K562 (cell line): ENCODE measurements at regions not wholly inside any gene's neighbourhood (a gene's known extent, or its start where the extent isn't known, plus 50 kb on each side); places are given as distances from the start of the nearest gene placed in this dataset.

Experiments
- ATAC-seq: fragments of 200-7000 bp; cut with Tn5 transposase; 3 replicates; pipeline ENCODE4 v1.9.1; 2020; ENCODE audit warnings: moderate library complexity
- BruUV-seq: library from RNA; stranded (reverse); fragments of 400-500 nt; replicated peaks from 2 replicates; lab custom pipeline; 2021; lab: Mats Ljungman, UMichigan
- CTCF ChIA-PET: fragments of 300-600 bp; formaldehyde crosslinking; extraction: SDS; loops from one replicate; lab custom pipeline; 2021; ENCODE audit warnings: low intra/inter-chr PET ratio; lab: Yijun Ruan, JAX
- POLR2A ChIA-PET: fragments of 300-600, 350-650 bp; sonication (Branson Sonifier 250); formaldehyde crosslinking; extraction: SDS; loops from one replicate; lab custom pipeline; 2021; ENCODE audit warnings: antibody characterized with exemption, inconsistent platforms; lab: Yijun Ruan, JAX
- DNase-seq, 4 experiments: peaks; one replicate each; pipeline versions ENCODE4 v3.0.0 to v3.0.0-alpha.2; 2011 to 2018; ENCODE audit warnings: low spot score in 3 of 4, mixed read lengths in 3 of 4; ENCODE audit errors: extremely low read depth in 1 of 4
- FAIRE-seq: peaks from 2 replicates; lab custom pipeline; 2011; peaks lifted over from hg19 to GRCh38; lab: Jason Lieb, UNC
- H2AFZ ChIP-seq: 2 replicates; pipeline ENCODE4 v1.6.0; 2011; ENCODE audit warnings: low read depth, low read length, control low read depth, inconsistent platforms
- H3K27ac ChIP-seq: fragments of 200-600 bp; 3 replicates; pipeline ENCODE4 v1.8.0; 2011; ENCODE audit warnings: low read depth, mild to moderate bottlenecking, control low read depth, inconsistent platforms, low read length, moderate library complexity, mixed read lengths; ENCODE audit errors: extremely low read depth
- H3K27me3 ChIP-seq, 2 experiments: fragments of 300-600 bp in 1 of 2; 2 replicates in 1 of 2; 3 replicates in 1 of 2; pipeline versions ENCODE4 v1.6.0 to v1.8.0; 2011; ENCODE audit warnings: inconsistent platforms in 2 of 2, low read length in 2 of 2, mild to moderate bottlenecking in 1 of 2, mixed read lengths in 1 of 2, moderate library complexity in 1 of 2; ENCODE audit not compliant: control insufficient read depth in 2 of 2, insufficient read depth in 2 of 2
- H3K36me3 ChIP-seq: fragments of 300-600 bp; 3 replicates; pipeline ENCODE4 v1.8.0; 2011; ENCODE audit warnings: mild to moderate bottlenecking, low read length, inconsistent platforms; ENCODE audit not compliant: control insufficient read depth, insufficient read depth
- H3K4me1 ChIP-seq, 2 experiments: fragments of 200-600 bp in 1 of 2; replicated peaks in 1 of 2; 2 replicates in 1 of 2; 3 replicates in 1 of 2; pipeline versions ENCODE4 v1.5.1 to v1.8.0; 2011; ENCODE audit warnings: inconsistent platforms in 2 of 2, low read length in 2 of 2, mild to moderate bottlenecking in 1 of 2, mixed read lengths in 1 of 2, moderate library complexity in 1 of 2; ENCODE audit not compliant: control insufficient read depth in 2 of 2, insufficient read depth in 2 of 2
- H3K4me2 ChIP-seq: 2 replicates; pipeline ENCODE4 v1.6.1; 2011; ENCODE audit warnings: low read length, control low read depth, inconsistent platforms, mixed read lengths; ENCODE audit not compliant: insufficient read depth
- H3K4me3 ChIP-seq: fragments of 200-600 bp; sonication (generic), shearing (Covaris generic); 2 replicates; pipeline ENCODE4 v1.5.1; 2016; ENCODE audit warnings: control low read depth, inconsistent platforms
- H3K79me2 ChIP-seq: fragments of 200-600 bp; 3 replicates; pipeline ENCODE4 v1.8.0; 2011; ENCODE audit warnings: low read length, inconsistent platforms; ENCODE audit not compliant: control insufficient read depth, insufficient read depth
- H3K9ac ChIP-seq, 2 experiments: 2 replicates each; pipeline versions ENCODE4 v1.6.0 to v1.6.1; 2011; ENCODE audit warnings: low read depth in 2 of 2, low read length in 2 of 2, control low read depth in 1 of 2, inconsistent platforms in 1 of 2, mild to moderate bottlenecking in 1 of 2, mixed read lengths in 1 of 2; ENCODE audit not compliant: insufficient read depth in 1 of 2
- H3K9me1 ChIP-seq: one replicate; pipeline ENCODE4 v1.6.0; 2011; ENCODE audit warnings: inconsistent platforms, mild to moderate bottlenecking, low read length, moderate library complexity; ENCODE audit not compliant: control insufficient read depth, insufficient read depth
- H3K9me3 ChIP-seq: replicated peaks from 2 replicates; pipeline ENCODE4 v1.5.1; 2011; ENCODE audit warnings: low read depth, low read length, inconsistent platforms; ENCODE audit not compliant: control insufficient read depth, insufficient read depth
- H4K20me1 ChIP-seq: replicated peaks from 2 replicates; pipeline ENCODE4 v1.6.1; 2011; ENCODE audit warnings: low read length, inconsistent platforms, mixed read lengths; ENCODE audit not compliant: control insufficient read depth, insufficient read depth
- CREBBP ChIP-seq: IDR thresholded peaks from one replicate; pipeline ENCODE4 v1.6.1; 2012; ENCODE audit warnings: low read depth, mild to moderate bottlenecking, control low read depth, inconsistent platforms, low read length
- CTBP1 ChIP-seq: fragments of 450-650 bp; IDR thresholded peaks from 2 replicates; pipeline ENCODE4 v1.6.1; 2016; ENCODE audit warnings: borderline replicate concordance
- DDX20 ChIP-seq: fragments of 450-650 bp; IDR thresholded peaks from 2 replicates; pipeline ENCODE4 v1.6.1; 2016; ENCODE audit warnings: missing genetic modification characterization, low read depth, mild to moderate bottlenecking, missing compliant biosample characterization, moderate library complexity
- FOXA1 ChIP-seq: fragments of 450-650 bp; IDR thresholded peaks from 2 replicates; pipeline ENCODE4 v1.6.1; 2016; ENCODE audit warnings: mild to moderate bottlenecking, borderline replicate concordance
- FOXJ2 ChIP-seq: fragments of 200-800 bp; sonication (Bioruptor generic); IDR thresholded peaks from 2 replicates; pipeline ENCODE4 v1.6.1; 2016; ENCODE audit warnings: missing genetic modification characterization, missing compliant biosample characterization
- NCOA1 ChIP-seq: fragments of 450-650 bp; IDR thresholded peaks from 2 replicates; pipeline ENCODE4 v1.6.1; 2016; ENCODE audit warnings: low read depth
- NCOR1 ChIP-seq: fragments of 450-650 bp; IDR thresholded peaks from 2 replicates; pipeline ENCODE4 v1.6.1; 2016; ENCODE audit warnings: mild to moderate bottlenecking, moderate library complexity
- SMARCA4 ChIP-seq: fragments of 450-650 bp; IDR thresholded peaks from 2 replicates; pipeline ENCODE4 v1.6.1; 2016
- ZNF766 ChIP-seq: fragments of 200-800 bp; sonication (Bioruptor generic); conservative IDR thresholded peaks from 2 replicates; pipeline ENCODE4 v1.6.1; 2016; ENCODE audit warnings: missing genetic modification characterization, missing compliant biosample characterization
- WGBS: fragments of 100-300 bp; shearing (Covaris generic); methylation state at CpG from one replicate; pipeline ENCODE4 v1.1.6; 2016; ENCODE audit warnings: low coverage, mixed read lengths; ENCODE audit not compliant: insufficient coverage; ENCODE audit errors: missing lambda C conversion rate; 5-methylcytosine and 5-hydroxymethylcytosine counted together
- in situ Hi-C: fragments of 300-500 bp; cut with MboI; formaldehyde crosslinking; loops from 4 replicates; pipeline ENCODE4 v1.15.0; 2018; ENCODE audit warnings: inconsistent platforms, mixed read lengths
- intact Hi-C: fragments of 100-400 bp; cut with micrococcal nuclease; formaldehyde crosslinking; loops from 2 replicates; pipeline ENCODE4 v1.14.2; 2022
- TF ChIP-seq, protein P1 (sequence below), 2 experiments: fragments of 200-800 bp in 1 of 2; sonication (Bioruptor generic) in 1 of 2; sonication (generic) in 1 of 2; formaldehyde crosslinking in 1 of 2; IDR thresholded peaks in 1 of 2; conservative IDR thresholded peaks in 1 of 2; 2 replicates each; pipeline versions ENCODE4 v1.5.0 to v1.6.1; 2016 to 2020; ENCODE audit warnings: missing compliant biosample characterization in 1 of 2, missing genetic modification characterization in 1 of 2, missing genetic modification reagents in 1 of 2
- TF ChIP-seq, protein P2 (sequence below): sonication (generic); formaldehyde crosslinking; IDR thresholded peaks from 2 replicates; pipeline ENCODE4 v1.8.1; 2023; ENCODE audit warnings: mild to moderate bottlenecking, missing genetic modification reagents, moderate library complexity
- TF ChIP-seq, protein P3 (sequence below): sonication (generic); formaldehyde crosslinking; IDR thresholded peaks from 2 replicates; pipeline ENCODE4 v1.9.0; 2022; ENCODE audit warnings: mild to moderate bottlenecking, missing genetic modification reagents
- TF ChIP-seq, protein P4 (sequence below), 2 experiments: IDR thresholded peaks in 1 of 2; conservative IDR thresholded peaks in 1 of 2; 2 replicates each; pipeline ENCODE4 v1.6.1; 2016; ENCODE audit warnings: low read depth in 2 of 2, mild to moderate bottlenecking in 1 of 2, missing compliant biosample characterization in 1 of 2, missing genetic modification characterization in 1 of 2, moderate library complexity in 1 of 2
- TF ChIP-seq, protein P5 (sequence below): fragments of 450-650 bp; IDR thresholded peaks from 2 replicates; pipeline ENCODE4 v1.6.1; 2016; ENCODE audit warnings: mild to moderate bottlenecking

DNA sequence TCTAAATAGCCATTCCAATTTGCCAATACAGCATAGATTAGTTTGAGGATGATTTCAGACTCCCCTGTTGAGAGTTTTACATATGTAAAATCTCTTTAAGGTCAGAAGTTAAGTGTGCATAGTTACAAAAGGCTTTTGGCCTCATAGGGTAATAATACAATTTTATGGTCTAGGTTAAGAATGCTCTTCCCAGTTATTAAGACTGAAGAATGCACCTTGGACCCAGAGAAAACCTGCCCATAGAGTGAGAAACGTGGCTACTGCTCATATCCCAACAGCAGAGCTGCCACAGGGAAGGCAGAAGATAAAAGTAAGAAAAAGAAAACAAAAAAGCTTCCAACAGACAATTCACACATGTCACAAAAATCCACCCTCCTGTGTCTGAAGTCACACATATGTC, 255.9 kb downstream of the LMO4 start:
- Histone ChIP-seq H3K36me3 (no peaks in the 10 kb centered on the region), H3K9ac (no peak overlapping the region), H3K9me1 (no peaks in the 10 kb centered on the region), H3K4me1 (no peaks in the 10 kb centered on the region), H3K9me3 (no peaks in the 10 kb centered on the region), H3K27me3 (no peaks in the 10 kb centered on the region), H4K20me1 (no peaks in the 10 kb centered on the region; the same call in 1 of the 2 replicates), H3K79me2 (no peaks in the 10 kb centered on the region), H3K4me3 (no peak overlapping the region), H2AFZ (no peak overlapping the region), H3K4me2 (no peak overlapping the region), H3K27ac (no peak overlapping the region)
- WGBS, result 0% methylated on average over 1 of the region's 1 CpG
- BruUV-seq, result no TSS peak
- TF ChIP-seq NCOA1 (no peak), SMARCA4 (no peak), ZNF766 (CRISPR knock-in tag) (no peak), FOXJ2 (tag) (no peak), FOXA1 (no peak), CTBP1 (no peak), CREBBP (no peak), NCOR1 (no peak), DDX20 (tag) (no peak)
- TF ChIP-seq, protein P1, sequence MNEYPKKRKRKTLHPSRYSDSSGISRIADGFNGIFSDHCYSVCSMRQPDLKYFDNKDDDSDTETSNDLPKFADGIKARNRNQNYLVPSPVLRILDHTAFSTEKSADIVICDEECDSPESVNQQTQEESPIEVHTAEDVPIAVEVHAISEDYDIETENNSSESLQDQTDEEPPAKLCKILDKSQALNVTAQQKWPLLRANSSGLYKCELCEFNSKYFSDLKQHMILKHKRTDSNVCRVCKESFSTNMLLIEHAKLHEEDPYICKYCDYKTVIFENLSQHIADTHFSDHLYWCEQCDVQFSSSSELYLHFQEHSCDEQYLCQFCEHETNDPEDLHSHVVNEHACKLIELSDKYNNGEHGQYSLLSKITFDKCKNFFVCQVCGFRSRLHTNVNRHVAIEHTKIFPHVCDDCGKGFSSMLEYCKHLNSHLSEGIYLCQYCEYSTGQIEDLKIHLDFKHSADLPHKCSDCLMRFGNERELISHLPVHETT (CRISPR knock-in tag; conservative IDR thresholded peaks at IDR 0.05 in 1 of 2, IDR thresholded peaks at IDR 0.05 in 1 of 2), result no peak
- TF ChIP-seq, protein P2, sequence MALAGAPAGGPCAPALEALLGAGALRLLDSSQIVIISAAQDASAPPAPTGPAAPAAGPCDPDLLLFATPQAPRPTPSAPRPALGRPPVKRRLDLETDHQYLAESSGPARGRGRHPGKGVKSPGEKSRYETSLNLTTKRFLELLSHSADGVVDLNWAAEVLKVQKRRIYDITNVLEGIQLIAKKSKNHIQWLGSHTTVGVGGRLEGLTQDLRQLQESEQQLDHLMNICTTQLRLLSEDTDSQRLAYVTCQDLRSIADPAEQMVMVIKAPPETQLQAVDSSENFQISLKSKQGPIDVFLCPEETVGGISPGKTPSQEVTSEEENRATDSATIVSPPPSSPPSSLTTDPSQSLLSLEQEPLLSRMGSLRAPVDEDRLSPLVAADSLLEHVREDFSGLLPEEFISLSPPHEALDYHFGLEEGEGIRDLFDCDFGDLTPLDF (CRISPR knock-in tag), result no peak
- TF ChIP-seq, protein P3, sequence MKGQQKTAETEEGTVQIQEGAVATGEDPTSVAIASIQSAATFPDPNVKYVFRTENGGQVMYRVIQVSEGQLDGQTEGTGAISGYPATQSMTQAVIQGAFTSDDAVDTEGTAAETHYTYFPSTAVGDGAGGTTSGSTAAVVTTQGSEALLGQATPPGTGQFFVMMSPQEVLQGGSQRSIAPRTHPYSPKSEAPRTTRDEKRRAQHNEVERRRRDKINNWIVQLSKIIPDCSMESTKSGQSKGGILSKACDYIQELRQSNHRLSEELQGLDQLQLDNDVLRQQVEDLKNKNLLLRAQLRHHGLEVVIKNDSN, result no peak
- TF ChIP-seq, protein P4, sequence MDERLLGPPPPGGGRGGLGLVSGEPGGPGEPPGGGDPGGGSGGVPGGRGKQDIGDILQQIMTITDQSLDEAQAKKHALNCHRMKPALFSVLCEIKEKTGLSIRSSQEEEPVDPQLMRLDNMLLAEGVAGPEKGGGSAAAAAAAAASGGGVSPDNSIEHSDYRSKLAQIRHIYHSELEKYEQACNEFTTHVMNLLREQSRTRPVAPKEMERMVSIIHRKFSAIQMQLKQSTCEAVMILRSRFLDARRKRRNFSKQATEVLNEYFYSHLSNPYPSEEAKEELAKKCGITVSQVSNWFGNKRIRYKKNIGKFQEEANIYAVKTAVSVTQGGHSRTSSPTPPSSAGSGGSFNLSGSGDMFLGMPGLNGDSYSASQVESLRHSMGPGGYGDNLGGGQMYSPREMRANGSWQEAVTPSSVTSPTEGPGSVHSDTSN (CRISPR knock-in tag; IDR thresholded peaks at IDR 0.05; ENCODE audit: low read depth), result no peak
- TF ChIP-seq, protein P4 (tag; conservative IDR thresholded peaks at IDR 0.05; ENCODE audit: low read depth), result no peak
- TF ChIP-seq, protein P5, sequence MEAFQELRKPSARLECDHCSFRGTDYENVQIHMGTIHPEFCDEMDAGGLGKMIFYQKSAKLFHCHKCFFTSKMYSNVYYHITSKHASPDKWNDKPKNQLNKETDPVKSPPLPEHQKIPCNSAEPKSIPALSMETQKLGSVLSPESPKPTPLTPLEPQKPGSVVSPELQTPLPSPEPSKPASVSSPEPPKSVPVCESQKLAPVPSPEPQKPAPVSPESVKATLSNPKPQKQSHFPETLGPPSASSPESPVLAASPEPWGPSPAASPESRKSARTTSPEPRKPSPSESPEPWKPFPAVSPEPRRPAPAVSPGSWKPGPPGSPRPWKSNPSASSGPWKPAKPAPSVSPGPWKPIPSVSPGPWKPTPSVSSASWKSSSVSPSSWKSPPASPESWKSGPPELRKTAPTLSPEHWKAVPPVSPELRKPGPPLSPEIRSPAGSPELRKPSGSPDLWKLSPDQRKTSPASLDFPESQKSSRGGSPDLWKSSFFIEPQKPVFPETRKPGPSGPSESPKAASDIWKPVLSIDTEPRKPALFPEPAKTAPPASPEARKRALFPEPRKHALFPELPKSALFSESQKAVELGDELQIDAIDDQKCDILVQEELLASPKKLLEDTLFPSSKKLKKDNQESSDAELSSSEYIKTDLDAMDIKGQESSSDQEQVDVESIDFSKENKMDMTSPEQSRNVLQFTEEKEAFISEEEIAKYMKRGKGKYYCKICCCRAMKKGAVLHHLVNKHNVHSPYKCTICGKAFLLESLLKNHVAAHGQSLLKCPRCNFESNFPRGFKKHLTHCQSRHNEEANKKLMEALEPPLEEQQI, result no peak
- in situ Hi-C loops (no loop called here), intact Hi-C loops (no loop called here)
- DNase-seq (no peak), ATAC-seq (no peak), FAIRE-seq (no peak)
- CTCF ChIA-PET, result no interaction called here
- POLR2A ChIA-PET, result no interaction called here
